ENCODE measurements at regions not wholly inside any gene's neighbourhood (a gene's known extent, or its start where the extent isn't known, plus 50 kb on each side); places are given as distances from the start of the nearest gene placed in this dataset.

GRCh38 chr7:106163257-106163656, 51.1 kb upstream of the SYPL1 start (continued):
- TF ChIP-seq RFX5 (IDR thresholded peaks at IDR 0.05; ENCODE audit: low read length): no peak
- TF ChIP-seq MAX (IDR thresholded peaks at IDR 0.05; ENCODE audit: low read depth): no peak
